Right kidney (tissue), 1 donor: ENCODE measurements at regions not wholly inside any gene's neighbourhood (a gene's known extent, or its start where the extent isn't known, plus 50 kb on each side); places are given as distances from the start of the nearest gene placed in this dataset.
"Not testable (repeated sequence)": the region's sequence is repeated elsewhere in the genome, so short reads cannot be mapped to it uniquely, and the experiment has no call there.

Experiments
- DNase-seq: peaks from one replicate; pipeline ENCODE4 v3.0.0-alpha.2; 2016

DNA sequence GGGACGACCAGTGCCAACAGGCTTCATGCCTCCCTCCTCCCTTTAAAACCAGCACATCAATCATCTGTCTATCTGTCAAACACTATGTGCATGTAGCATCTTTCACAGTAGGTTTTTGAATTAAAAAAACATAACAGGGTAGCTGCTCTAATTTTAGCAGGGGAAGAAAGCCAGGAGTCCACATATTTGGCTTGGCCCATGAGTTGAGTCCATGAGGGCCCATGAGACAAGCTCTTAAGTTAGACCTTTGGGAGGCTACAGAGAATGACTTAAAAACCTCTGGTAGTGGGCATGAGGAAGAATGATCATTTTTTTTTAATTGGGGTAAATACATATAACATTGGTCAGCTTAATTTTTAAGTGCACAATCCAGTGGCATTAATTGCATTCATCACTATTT lies 194.9 kb downstream of the UTRN start:
- no peak for DNase-seq

GRCh38 chr6:144480473-144480872 lies 195.3 kb downstream of the UTRN start:
- DNase-seq: no peak

- DNase-seq: no peak
These were observed 196.4 kb downstream of the UTRN start for GRCh38 chr6:144481527-144481926.

DNA sequence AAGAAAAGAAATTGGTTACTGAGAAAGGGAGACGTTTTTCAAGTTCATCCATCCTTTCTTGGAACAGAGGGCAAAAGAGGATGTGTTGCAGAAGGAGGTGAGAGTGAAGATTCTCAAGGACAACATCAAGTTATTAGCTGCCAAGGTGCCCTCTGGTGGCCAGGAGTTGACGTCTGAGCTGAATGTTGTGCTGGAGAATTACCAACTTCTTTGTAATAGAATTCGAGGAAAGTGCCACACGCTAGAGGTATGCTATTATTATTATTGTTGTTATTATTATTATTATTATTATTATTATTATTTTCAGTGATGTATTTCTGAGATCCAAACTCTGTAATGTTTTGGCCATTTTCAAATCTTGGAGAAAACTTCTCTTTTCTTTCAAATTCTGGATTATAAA lies 197.0 kb downstream of the UTRN start:
- DNase-seq: no peak

DNA sequence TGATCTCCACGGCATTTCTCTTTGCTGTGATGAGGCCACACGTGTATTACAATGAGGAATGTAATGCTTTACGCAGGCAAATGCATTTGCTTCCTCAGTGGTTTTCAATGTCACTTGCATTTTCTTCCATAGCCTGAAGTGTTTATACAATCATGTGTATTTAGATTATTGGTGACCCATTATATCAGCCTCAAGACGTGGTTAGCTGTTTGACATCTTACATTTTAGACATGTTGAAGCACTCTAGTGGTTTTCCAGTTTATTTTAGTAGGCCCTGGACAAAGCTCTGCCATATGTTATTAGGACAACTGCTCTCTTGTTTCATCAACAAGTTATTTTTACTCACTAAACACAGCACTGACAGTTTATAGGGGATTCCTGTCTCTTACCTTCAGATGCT lies 200.4 kb downstream of the UTRN start:
- DNase-seq: no peak

GRCh38 chr6:144488590-144488989 lies 203.5 kb downstream of the UTRN start:
- DNase-seq: no peak

- DNase-seq: no peak
These were observed 208.1 kb downstream of the UTRN start for GRCh38 chr6:144493035-144493910.

GRCh38 chr6:144495076-144495475 lies 209.9 kb downstream of the UTRN start:
- not testable (repeated sequence) for DNase-seq

GRCh38 chr6:144497650-144498049 lies 212.5 kb downstream of the UTRN start:
- DNase-seq: no peak

DNA sequence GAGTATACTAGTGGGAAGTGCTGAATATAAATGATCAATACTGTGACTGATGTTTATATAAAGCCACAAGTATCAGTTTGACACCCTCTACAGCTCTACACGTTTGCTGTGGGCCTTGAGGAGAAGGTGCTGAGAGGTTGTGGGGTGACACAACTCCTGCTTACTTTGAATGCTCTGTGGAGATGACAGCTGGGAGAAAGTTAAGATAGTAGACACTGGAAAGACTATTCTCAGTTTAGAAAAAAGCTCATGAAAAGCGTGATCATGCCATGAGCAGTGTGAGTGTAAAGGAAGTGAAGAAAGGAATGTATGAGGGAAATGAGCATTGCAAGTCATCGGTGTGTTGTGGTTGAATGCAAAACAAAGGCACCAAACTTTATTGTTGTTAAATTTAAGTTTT lies 215.8 kb downstream of the UTRN start:
- no peak for DNase-seq

GRCh38 chr6:144505214-144505613 lies 220.1 kb downstream of the UTRN start:
- DNase-seq: not testable (repeated sequence)

- not testable (repeated sequence) for DNase-seq
These were observed 220.9 kb downstream of the UTRN start for GRCh38 chr6:144506051-144506450.

GRCh38 chr6:144507772-144508312 lies 222.7 kb downstream of the UTRN start:
- DNase-seq: not testable (repeated sequence)

DNA sequence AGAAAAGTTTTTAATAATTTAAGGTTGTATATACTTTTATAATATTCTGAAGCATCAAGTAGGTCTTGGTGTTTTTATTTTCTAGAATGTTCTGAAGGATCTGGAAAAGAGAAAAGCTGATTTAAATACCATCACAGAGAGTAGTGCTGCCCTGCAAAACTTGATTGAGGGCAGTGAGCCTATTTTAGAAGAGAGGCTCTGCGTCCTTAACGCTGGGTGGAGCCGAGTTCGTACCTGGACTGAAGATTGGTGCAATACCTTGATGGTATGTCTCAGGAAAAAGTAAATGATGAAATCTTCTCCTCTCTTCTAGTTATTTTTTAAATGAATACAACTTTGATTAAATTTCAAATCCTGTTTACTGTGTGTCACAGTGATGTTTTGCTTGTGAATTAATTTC lies 225.7 kb downstream of the UTRN start:
- DNase-seq: no peak

- no peak for DNase-seq
These were observed 230.6 kb downstream of the UTRN start for GRCh38 chr6:144515761-144516160.

- no peak for DNase-seq
These were observed 234.3 kb downstream of the UTRN start for GRCh38 chr6:144519426-144519825.

GRCh38 chr6:144528743-144529425 lies 243.7 kb downstream of the UTRN start:
- DNase-seq: no peak

GRCh38 chr6:144530118-144530517 lies 245.0 kb downstream of the UTRN start:
- no peak for DNase-seq

DNA sequence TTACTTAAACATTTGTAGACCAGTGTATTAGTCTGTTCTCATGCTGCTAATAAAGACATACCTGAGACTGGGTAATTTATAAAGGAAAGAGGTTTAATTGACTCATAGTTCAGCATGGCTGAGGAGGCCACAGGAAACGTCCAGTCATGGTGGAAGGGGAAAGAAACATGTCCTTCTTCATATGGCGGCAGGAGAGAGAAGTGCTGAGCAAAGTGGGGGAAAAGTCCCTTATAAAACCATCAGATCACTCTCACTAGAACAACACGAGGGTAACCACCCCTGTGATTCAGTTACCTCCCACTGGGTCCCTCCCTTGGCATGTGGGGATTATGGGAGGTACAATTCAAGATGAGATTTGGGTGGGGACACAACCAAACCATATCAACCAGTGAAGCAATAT lies 247.1 kb downstream of the UTRN start:
- DNase-seq: not testable (repeated sequence)

DNA sequence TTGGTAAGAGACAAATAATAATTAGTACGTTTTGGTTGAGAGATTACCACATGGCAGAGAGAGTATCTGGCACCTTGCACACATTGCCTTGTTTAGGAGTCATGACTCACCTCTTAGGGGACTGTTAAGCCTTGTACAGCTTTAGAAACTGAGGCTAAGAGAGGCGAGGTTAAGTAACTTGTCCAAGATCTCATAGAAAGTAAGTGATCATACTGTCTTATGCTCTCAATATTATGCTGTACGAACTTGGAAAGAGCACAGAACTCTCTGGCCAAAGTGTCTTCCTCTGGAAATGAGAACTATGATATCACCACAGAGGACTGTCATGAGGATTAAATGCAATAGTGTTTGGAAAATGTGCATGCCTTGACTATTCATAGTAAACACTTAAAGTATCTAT lies 249.0 kb downstream of the UTRN start:
- DNase-seq: no peak

GRCh38 chr6:144535630-144536029 lies 250.5 kb downstream of the UTRN start:
- DNase-seq: no peak

DNA sequence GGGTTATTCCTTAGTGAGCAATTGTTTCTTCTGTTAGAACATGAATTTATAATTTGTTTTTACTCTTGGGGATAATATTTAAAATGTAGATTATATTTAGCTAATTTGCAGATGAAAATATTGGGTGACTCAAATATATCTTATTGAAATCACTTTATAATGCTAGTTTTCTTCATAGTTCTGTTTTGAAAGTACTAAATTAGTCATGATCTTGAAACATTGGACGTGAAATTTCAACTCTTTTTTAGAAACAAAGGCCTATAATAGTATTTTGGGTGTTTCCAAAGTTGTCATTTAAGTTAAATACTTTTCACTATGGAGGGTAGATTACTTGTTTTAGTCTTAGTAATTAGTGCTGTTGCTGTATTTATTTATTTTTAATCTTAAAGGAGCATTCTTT lies 250.9 kb downstream of the UTRN start:
- DNase-seq: no peak
